Naive thymus-derived CD4-positive, alpha-beta T cell (primary cell): ENCODE measurements at regions not wholly inside any gene's neighbourhood (a gene's known extent, or its start where the extent isn't known, plus 50 kb on each side); places are given as distances from the start of the nearest gene placed in this dataset.

Experiments used
- ATAC-seq: fragments of 150-1000 bp; cut with Tn5 transposase; 2 replicates; pipeline ENCODE4 v1.10.0; 2021; ENCODE audit warnings: mild to moderate bottlenecking, moderate library complexity
- CTCF ChIA-PET: fragments of 350-600 bp; sonication (Branson Sonifier 250); formaldehyde crosslinking; loops from one replicate; lab custom pipeline; 2021; ENCODE audit warnings: antibody characterized with exemption; lab: Charles Lee
- POLR2A ChIA-PET: fragments of 350-600 bp; sonication (Branson Sonifier 250); formaldehyde crosslinking; loops from one replicate; lab custom pipeline; 2021; ENCODE audit warnings: antibody characterized with exemption, inconsistent platforms; lab: Charles Lee
- DNase-seq, 9 donors: peaks; one replicate each; pipeline versions ENCODE4 v3.0.0 to v3.0.0-alpha.2; 2020 to 2022; ENCODE audit warnings: mixed read lengths in 1 of 9
- H3K27ac ChIP-seq: one replicate; pipeline ENCODE4 v1.7.0; 2013; ENCODE audit warnings: mild to moderate bottlenecking, low read depth, low read length, moderate library complexity
- H3K27me3 ChIP-seq, 2 donors: one replicate each; pipeline ENCODE4 v1.7.0; 2013; ENCODE audit warnings: low read length in 2 of 2, mild to moderate bottlenecking in 2 of 2, moderate library complexity in 2 of 2; ENCODE audit not compliant: control insufficient read depth in 2 of 2, insufficient read depth in 2 of 2
- H3K36me3 ChIP-seq, 3 experiments: 1 replicate in 2 of 3; 2 replicates in 1 of 3; pipeline ENCODE4 v1.7.0; 2013; ENCODE audit warnings: low read length in 3 of 3, mild to moderate bottlenecking in 3 of 3, moderate library complexity in 1 of 3; ENCODE audit not compliant: insufficient read depth in 3 of 3, control insufficient read depth in 2 of 3
- H3K4me1 ChIP-seq, 2 donors: one replicate each; pipeline ENCODE4 v1.7.0; 2013; ENCODE audit warnings: low read length in 2 of 2, mild to moderate bottlenecking in 2 of 2, moderate library complexity in 1 of 2; ENCODE audit not compliant: control insufficient read depth in 2 of 2, insufficient read depth in 2 of 2
- H3K4me3 ChIP-seq: 2 replicates; pipeline ENCODE4 v1.7.0; 2013; ENCODE audit warnings: mild to moderate bottlenecking, low read length
- H3K9me3 ChIP-seq, 3 experiments: 1 replicate in 2 of 3; 2 replicates in 1 of 3; pipeline ENCODE4 v1.7.0; 2013; ENCODE audit warnings: low read length in 3 of 3; ENCODE audit not compliant: control insufficient read depth in 2 of 3
- H3K27ac Mint-ChIP-seq, 9 donors: one replicate each; pipeline ENCODE4 v1.8.0; 2020 to 2022; ENCODE audit warnings: mixed read lengths in 9 of 9, mild to moderate bottlenecking in 8 of 9, moderate library complexity in 5 of 9, inconsistent platforms in 2 of 9
- H3K27me3 Mint-ChIP-seq, 5 donors: one replicate each; pipeline ENCODE4 v1.8.0; 2021 to 2022; ENCODE audit warnings: mixed read lengths in 5 of 5, mild to moderate bottlenecking in 1 of 5
- H3K36me3 Mint-ChIP-seq, 5 donors: one replicate each; pipeline ENCODE4 v1.8.0; 2020 to 2022; ENCODE audit warnings: mixed read lengths in 5 of 5, mild to moderate bottlenecking in 3 of 5, inconsistent platforms in 1 of 5
- H3K4me1 Mint-ChIP-seq, 7 donors: one replicate each; pipeline ENCODE4 v1.8.0; 2020 to 2022; ENCODE audit warnings: mixed read lengths in 7 of 7, mild to moderate bottlenecking in 3 of 7, inconsistent platforms in 1 of 7
- H3K4me3 Mint-ChIP-seq, 10 donors: one replicate each; pipeline ENCODE4 v1.8.0; 2020 to 2022; ENCODE audit warnings: mild to moderate bottlenecking in 10 of 10, mixed read lengths in 10 of 10, moderate library complexity in 6 of 10, inconsistent platforms in 2 of 10
- H3K9me3 Mint-ChIP-seq, 11 donors: one replicate each; pipeline ENCODE4 v1.8.0; 2020 to 2022; ENCODE audit warnings: mixed read lengths in 11 of 11, mild to moderate bottlenecking in 4 of 11, inconsistent platforms in 1 of 11, moderate library complexity in 1 of 11
- intact Hi-C, 2 donors: fragments of 100-400 bp; cut with micrococcal nuclease; formaldehyde crosslinking; loops; one replicate each; pipeline ENCODE4 v1.15.1; 2023

- no peaks in the 10 kb centered on the region for H3K9me3 ChIP-seq
- Mint-ChIP-seq H3K27me3 (no peaks in the 10 kb centered on the region), H3K36me3 (no peaks in the 10 kb centered on the region), H3K9me3 (peaks cover 0 to 6% (median 0%) of the 10 kb centered on the region in 11 donors), H3K4me1 (peaks cover 0 to 2% (median 0%) of the 10 kb centered on the region in 7 donors), H3K4me3 (no peak overlapping the region), H3K27ac (peak overlapping the region in 1 of 9 donors; percentile 36)
- no peaks in the 10 kb centered on the region for H3K36me3 ChIP-seq
- no peaks in the 10 kb centered on the region for H3K27me3 ChIP-seq
- ChIA-PET POLR2A (interaction anchor here (0.6 kb wide), 1 partner anchor 1890 kb away, joined by 3 read pairs; no protein-coding TSS in a partner anchor), CTCF (interaction anchor here (0.7 to 1.8 kb wide), 3 partner anchors 125 to 172 kb away, joined by 3 to 8 read pairs (median 3); no protein-coding TSS in a partner anchor)
- H3K27ac ChIP-seq = no peak overlapping the region
- no peak overlapping the region for H3K4me3 ChIP-seq
- intact Hi-C loops = no loop called here
- DNase-seq = no peak
- ATAC-seq = no peak
- H3K4me1 ChIP-seq = no peaks in the 10 kb centered on the region
Measured at GRCh38 chrX:109854096-109854495, 121.0 kb upstream of the ACSL4 start.

DNA sequence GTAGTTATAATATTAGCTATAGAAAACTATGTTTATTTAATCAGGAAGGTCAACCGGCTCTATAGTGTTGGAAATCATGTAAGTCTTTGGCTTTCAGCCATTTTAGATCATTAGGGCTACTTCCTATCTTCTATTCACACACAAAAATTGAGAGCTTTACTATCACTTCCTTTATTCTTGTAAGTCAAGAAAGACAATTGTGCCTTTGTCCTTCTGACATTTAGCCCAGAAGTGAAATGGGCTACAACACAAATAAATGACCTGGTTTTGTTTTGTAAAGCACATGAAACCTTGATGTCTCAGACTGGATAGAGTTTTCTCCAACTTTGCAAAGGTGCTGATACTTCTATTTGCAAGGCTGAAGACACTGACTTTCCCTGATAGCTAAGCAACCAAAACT lies 122.4 kb upstream of the ACSL4 start:
- Histone ChIP-seq H3K27ac (no peak overlapping the region), H3K4me1 (no peaks in the 10 kb centered on the region), H3K4me3 (no peak overlapping the region), H3K9me3 (no peaks in the 10 kb centered on the region), H3K36me3 (no peaks in the 10 kb centered on the region), H3K27me3 (no peaks in the 10 kb centered on the region)
- no peaks in the 10 kb centered on the region for H3K27me3 Mint-ChIP-seq
- CTCF ChIA-PET = interaction anchor here (1.0 to 1.8 kb wide), 2 partner anchors 56 to 142 kb away, joined by 3 to 8 read pairs; no protein-coding TSS in a partner anchor
- no peak overlapping the region for H3K27ac Mint-ChIP-seq
- H3K9me3 Mint-ChIP-seq = peaks cover 0 to 6% (median 0%) of the 10 kb centered on the region in 11 donors
- no peak overlapping the region for H3K4me3 Mint-ChIP-seq
- POLR2A ChIA-PET = no interaction called here
- ATAC-seq (no peak), DNase-seq (no peak)
- intact Hi-C loops = no loop called here
- peaks cover 0 to 2% (median 0%) of the 10 kb centered on the region in 7 donors for H3K4me1 Mint-ChIP-seq
- no peaks in the 10 kb centered on the region for H3K36me3 Mint-ChIP-seq

GRCh38 chrX:109856974-109857373 lies 123.9 kb upstream of the ACSL4 start:
- H3K4me3 ChIP-seq = no peak overlapping the region
- DNase-seq (peak in 6 of 9 donors; percentile 7 to 47 (median 42)), ATAC-seq (no peak)
- Mint-ChIP-seq H3K36me3 (no peaks in the 10 kb centered on the region), H3K27ac (no peak overlapping the region), H3K9me3 (peaks cover 0 to 6% (median 0%) of the 10 kb centered on the region in 11 donors), H3K4me1 (peaks cover 0 to 2% (median 0%) of the 10 kb centered on the region in 7 donors), H3K4me3 (peak overlapping the region in 1 of 10 donors; percentile 2), H3K27me3 (no peaks in the 10 kb centered on the region)
- H3K4me1 ChIP-seq = no peaks in the 10 kb centered on the region
- H3K9me3 ChIP-seq = no peaks in the 10 kb centered on the region
- H3K27me3 ChIP-seq = no peaks in the 10 kb centered on the region
- no peaks in the 10 kb centered on the region for H3K36me3 ChIP-seq
- ChIA-PET POLR2A (interaction anchor here (0.8 kb wide), 1 partner anchor 192 kb away, joined by 3 read pairs; no protein-coding TSS in a partner anchor), CTCF (interaction anchor here (0.6 to 1.7 kb wide), 4 partner anchors 129 to 608 kb away, joined by 3 to 31 read pairs (median 4); no protein-coding TSS in a partner anchor)
- intact Hi-C loops = loop anchor here (1.0 to 2.0 kb wide), 4 partner anchors 125 to 372 kb away; no protein-coding TSS in a partner anchor
- no peak overlapping the region for H3K27ac ChIP-seq

- no peaks in the 10 kb centered on the region for H3K27me3 ChIP-seq
- Mint-ChIP-seq H3K36me3 (no peaks in the 10 kb centered on the region), H3K4me3 (no peak overlapping the region), H3K4me1 (peaks cover 0 to 2% (median 0%) of the 10 kb centered on the region in 7 donors), H3K9me3 (peaks cover 0 to 6% (median 0%) of the 10 kb centered on the region in 11 donors), H3K27ac (no peak overlapping the region), H3K27me3 (no peaks in the 10 kb centered on the region)
- no peaks in the 10 kb centered on the region for H3K36me3 ChIP-seq
- no peak for DNase-seq
- CTCF ChIA-PET = interaction anchor here (0.6 to 1.7 kb wide), 5 partner anchors 129 to 608 kb away, joined by 3 to 31 read pairs (median 4); no protein-coding TSS in a partner anchor
- no peak for ATAC-seq
- intact Hi-C loops = loop anchor here (1.0 to 2.0 kb wide), 4 partner anchors 125 to 373 kb away; no protein-coding TSS in a partner anchor
- POLR2A ChIA-PET = no interaction called here
- H3K4me3 ChIP-seq = no peak overlapping the region
- no peaks in the 10 kb centered on the region for H3K4me1 ChIP-seq
- H3K27ac ChIP-seq = no peak overlapping the region
- no peaks in the 10 kb centered on the region for H3K9me3 ChIP-seq
Measured at GRCh38 chrX:109857584-109858228, 124.6 kb upstream of the ACSL4 start.

- ATAC-seq = no peak
- no peak overlapping the region for H3K4me3 ChIP-seq
- no peak overlapping the region for H3K27ac ChIP-seq
- H3K36me3 ChIP-seq = no peaks in the 10 kb centered on the region
- no peaks in the 10 kb centered on the region for H3K27me3 ChIP-seq
- H3K9me3 ChIP-seq = no peaks in the 10 kb centered on the region
- intact Hi-C loops = no loop called here
- H3K27ac Mint-ChIP-seq = no peak overlapping the region
- peaks cover 0 to 2% (median 0%) of the 10 kb centered on the region in 7 donors for H3K4me1 Mint-ChIP-seq
- ChIA-PET POLR2A (no interaction called here), CTCF (interaction anchor here (1.5 kb wide), 1 partner anchor 147 kb away, joined by 7 read pairs; no protein-coding TSS in a partner anchor)
- peaks cover 0 to 6% (median 0%) of the 10 kb centered on the region in 11 donors for H3K9me3 Mint-ChIP-seq
- no peaks in the 10 kb centered on the region for H3K36me3 Mint-ChIP-seq
- no peak overlapping the region for H3K4me3 Mint-ChIP-seq
- no peak for DNase-seq
- H3K4me1 ChIP-seq = no peaks in the 10 kb centered on the region
- H3K27me3 Mint-ChIP-seq = no peaks in the 10 kb centered on the region
Measured at GRCh38 chrX:109858602-109859341, 125.7 kb upstream of the ACSL4 start.

DNA sequence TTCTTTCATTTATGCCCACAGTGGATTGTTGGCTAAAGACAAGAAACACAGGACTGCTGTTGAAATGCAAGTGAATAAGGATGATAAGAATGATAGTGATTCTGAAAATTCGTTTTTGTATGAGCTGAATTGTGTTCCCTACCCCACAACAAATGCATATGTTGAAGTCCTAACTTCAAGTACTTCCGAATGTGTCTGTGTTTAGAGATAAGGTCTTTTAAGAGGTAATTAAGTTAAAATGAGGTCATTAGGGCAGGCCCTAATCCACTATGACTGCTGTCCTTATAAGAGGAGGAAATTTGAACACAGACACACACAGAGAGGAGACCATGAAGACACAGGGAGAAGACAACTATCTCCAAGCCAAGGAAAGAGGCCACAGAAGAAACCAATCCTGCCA lies 126.6 kb upstream of the ACSL4 start:
- intact Hi-C loops = no loop called here
- Histone ChIP-seq H3K4me1 (no peaks in the 10 kb centered on the region), H3K9me3 (no peaks in the 10 kb centered on the region), H3K4me3 (no peak overlapping the region), H3K36me3 (no peaks in the 10 kb centered on the region), H3K27ac (no peak overlapping the region), H3K27me3 (no peaks in the 10 kb centered on the region)
- ATAC-seq = no peak
- Mint-ChIP-seq H3K4me1 (peaks cover 0 to 2% (median 0%) of the 10 kb centered on the region in 7 donors), H3K4me3 (no peak overlapping the region), H3K9me3 (no peaks in the 10 kb centered on the region), H3K36me3 (no peaks in the 10 kb centered on the region), H3K27me3 (no peaks in the 10 kb centered on the region), H3K27ac (no peak overlapping the region)
- ChIA-PET POLR2A (no interaction called here), CTCF (no interaction called here)
- DNase-seq = no peak
